ENCODE measurements at regions not wholly inside any gene's neighbourhood (a gene's known extent, or its start where the extent isn't known, plus 50 kb on each side); places are given as distances from the start of the nearest gene placed in this dataset.
"Not testable (repeated sequence)": the region's sequence is repeated elsewhere in the genome, so short reads cannot be mapped to it uniquely, and the experiment has no call there.

DNA sequence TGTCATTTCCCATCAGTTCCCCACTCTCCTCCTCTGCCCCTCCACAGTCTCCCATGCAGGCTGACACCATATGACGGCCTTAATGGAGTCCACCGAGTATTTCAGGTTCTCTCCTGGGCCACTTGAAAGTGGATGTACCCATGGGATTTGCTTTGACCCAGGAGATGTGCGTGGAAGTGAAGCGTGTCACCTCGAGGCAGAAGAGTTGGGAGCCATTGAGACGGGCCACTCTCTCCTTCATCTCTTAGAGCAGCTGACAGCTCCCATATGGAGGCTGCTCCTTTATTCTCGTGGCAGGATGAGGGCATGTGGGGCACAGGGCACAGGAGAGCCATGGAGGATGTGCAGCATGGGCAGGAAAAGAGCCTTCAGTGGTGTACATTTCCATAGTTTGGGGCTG is 144.7 kb upstream of the CRYM start:
- not testable (repeated sequence) for DNase-seq (ENCODE audit: low read depth)

DNA sequence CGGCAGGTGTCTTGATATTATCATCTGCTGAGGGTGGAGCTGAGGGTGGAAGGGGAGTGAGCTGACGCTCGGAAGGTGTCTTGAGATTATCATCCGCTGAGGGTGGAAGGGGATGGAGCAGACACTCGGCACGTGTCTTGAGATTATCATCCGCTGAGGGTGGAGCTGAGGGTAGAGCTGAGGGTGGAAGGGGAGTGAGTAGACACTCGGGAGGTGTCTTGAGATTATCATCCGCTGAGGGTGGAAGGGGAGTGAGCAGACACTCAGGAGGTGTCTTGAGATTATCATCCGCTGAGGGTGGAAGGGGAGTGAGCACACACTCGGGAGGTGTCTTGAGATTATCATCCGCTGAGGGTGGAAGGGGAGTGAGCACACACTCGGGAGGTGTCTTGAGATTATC is 126.6 kb upstream of the CRYM start:
- not testable (repeated sequence) for DNase-seq (ENCODE audit: low read depth)

DNA sequence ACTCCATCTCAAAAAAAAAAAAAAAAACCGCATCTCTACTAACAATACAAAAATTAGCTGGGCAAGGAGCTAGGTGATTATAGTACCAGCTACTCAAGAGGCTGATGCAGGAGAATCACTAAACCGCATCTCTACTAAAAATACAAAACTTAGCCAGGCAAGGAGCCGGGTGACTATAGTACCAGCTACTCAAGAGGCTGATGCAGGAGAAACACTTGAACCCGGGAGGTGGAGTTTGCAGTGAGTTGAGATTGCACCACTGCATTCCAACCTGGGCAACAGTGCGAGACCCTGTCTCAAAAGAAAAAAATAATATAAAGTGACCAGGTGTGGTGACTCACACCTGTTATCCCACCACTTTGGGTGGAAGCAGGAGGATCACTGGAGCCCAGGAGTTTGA is 119.8 kb upstream of the CRYM start:
- DNase-seq (ENCODE audit: low read depth), result not testable (repeated sequence)

- DNase-seq (ENCODE audit: low read depth), result not testable (repeated sequence)
Observed at GRCh38 chr16:21396545-21396944, 118.5 kb upstream of the CRYM start.

GRCh38 chr16:21390634-21391033 is 112.5 kb upstream of the CRYM start:
- not testable (repeated sequence) for DNase-seq (ENCODE audit: low read depth)

- DNase-seq (ENCODE audit: low read depth), result not testable (repeated sequence)
Observed at GRCh38 chr16:21389860-21390259, 111.8 kb upstream of the CRYM start.

DNA sequence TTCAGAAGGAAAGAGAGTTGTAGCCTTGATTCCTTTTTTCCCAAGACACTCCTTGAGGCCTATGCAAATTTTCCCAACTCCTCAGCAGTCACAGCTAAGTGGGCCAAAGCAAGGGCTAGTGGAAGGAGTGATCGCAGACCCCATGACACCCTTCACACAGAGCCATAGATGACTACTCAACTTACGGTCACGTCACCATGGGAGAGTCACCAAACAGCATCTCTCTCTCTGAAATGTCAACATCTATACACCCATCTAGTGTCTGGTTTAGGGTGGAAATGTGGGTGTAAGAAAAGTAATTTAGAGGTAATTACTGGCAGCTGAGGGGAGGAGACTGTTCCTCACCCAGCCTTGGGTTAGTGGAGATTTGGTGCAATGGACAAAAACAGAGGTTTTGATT is 109.7 kb upstream of the CRYM start:
- not testable (repeated sequence) for DNase-seq (ENCODE audit: low read depth)

GRCh38 chr16:21386201-21386915 is 108.3 kb upstream of the CRYM start:
- DNase-seq (ENCODE audit: low read depth), result not testable (repeated sequence)

DNA sequence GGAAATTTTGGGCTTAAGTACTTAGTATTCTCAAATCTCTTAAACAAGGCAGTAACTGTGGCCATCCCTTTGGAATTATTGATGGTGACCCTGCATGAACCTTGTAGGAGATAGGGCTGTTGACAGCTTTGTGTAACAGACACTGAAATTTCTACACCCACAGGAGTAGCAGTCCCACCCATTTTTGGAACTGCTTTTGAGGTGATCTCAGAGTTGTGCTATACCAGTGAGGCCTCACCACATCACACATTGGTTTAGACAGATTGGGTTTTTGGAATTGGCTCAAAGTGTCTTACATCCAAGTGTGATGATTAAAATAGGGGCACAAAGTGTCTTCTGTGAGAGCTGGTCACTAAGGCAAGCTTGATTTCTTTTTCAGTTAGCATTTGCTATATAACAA is 105.6 kb upstream of the CRYM start:
- DNase-seq (ENCODE audit: low read depth), result not testable (repeated sequence)

- DNase-seq (ENCODE audit: low read depth), result not testable (repeated sequence)
Observed at GRCh38 chr16:21379645-21380044, 101.6 kb upstream of the CRYM start.

GRCh38 chr16:21376196-21376899 is 98.3 kb upstream of the CRYM start:
- not testable (repeated sequence) for DNase-seq (ENCODE audit: low read depth)

DNA sequence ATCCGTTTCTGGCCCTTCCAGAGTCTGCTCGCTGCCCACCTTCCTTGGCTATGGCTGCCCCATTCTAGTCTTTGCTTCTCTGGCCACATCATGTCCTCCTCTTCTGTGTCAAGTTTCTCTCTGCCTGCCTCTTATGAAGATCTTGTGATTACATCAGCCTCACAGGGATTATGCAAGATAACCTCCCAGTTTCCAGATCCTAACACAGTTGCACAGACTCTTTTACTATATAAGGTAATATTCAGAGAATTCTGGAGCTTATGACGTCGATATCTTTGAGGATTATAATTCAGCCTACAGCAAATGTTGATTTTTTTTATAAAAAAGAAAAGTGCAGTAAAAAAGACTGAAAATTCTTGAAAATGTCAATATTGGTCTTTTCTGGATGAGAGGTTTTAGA is 97.2 kb upstream of the CRYM start:
- peak; percentile 9 for DNase-seq (ENCODE audit: low read depth)

DNA sequence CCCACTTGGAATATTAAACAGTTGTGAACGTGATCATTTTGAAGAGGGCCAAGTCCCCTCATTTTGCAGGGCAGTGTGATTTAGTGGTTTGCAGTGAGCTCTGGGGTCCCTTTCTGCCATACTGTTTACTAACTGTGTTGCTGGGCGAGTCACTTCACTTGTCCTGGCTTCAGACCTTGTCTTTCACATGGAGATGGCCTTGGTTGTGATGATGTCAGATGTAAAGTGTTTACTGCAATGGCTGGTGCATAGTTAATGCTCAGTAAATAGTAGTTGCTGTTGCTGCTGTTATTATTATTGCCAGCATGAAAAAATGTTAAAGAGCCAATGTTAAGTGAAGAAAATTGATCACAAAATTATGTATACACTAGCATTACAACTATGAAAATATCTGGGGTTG is 95.4 kb upstream of the CRYM start:
- not testable (repeated sequence) for DNase-seq (ENCODE audit: low read depth)

DNA sequence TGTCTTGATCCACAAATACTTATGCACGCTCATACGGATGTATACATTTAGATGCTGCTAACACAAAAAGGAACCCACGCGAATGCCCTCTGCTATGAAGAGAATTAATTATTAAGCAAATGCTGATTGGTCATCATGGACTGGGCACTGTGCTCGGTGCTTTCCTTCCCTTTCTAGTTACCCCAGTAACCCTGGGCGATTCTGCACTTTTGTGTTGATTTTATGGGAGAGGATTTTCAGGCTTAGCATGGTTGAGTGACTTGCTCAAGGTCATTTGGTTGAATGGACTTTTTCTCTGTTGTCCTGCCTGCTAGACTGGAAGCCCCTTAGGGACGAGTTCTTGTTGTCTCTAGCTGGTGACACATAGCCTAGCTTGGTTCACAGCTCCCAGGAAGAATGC is 94.8 kb upstream of the CRYM start:
- DNase-seq (ENCODE audit: low read depth), result not testable (repeated sequence)

DNA sequence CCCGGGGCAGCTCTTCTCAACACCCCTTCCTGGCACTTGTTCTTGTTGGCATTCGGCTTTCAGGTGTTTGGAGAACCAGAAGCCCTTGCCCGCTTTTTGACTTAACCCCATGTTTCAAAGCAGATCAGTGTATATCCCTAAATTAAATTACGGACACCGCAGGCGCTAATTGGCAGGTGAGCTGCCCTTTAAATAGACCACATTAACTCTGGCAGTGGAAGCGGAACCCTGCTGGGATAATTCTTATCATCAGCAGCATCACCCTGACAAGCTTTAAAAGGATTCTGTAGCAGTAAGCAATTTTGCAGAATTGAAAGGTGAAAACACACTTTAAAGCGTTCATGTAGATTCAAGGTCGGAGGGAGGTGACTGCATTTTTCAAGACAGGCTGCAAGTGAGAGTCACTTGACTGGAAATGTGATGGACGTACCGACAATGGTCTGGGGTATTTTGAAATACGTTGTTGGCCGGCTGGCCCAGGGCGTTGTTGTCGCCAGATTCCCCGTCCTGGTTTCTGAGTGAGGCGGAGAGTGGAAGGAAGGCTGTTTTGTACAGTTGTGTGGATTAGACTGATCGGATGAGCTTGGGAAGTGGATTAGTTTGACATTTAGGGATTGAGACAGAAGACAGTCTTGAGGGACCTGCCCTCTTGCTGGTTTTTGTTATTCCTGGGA is 94.2 kb upstream of the CRYM start:
- not testable (repeated sequence) for DNase-seq (ENCODE audit: low read depth)

- peak; percentile 23 for DNase-seq (ENCODE audit: low read depth)
Observed at GRCh38 chr16:21370791-21371190, 92.7 kb upstream of the CRYM start.

- not testable (repeated sequence) for DNase-seq (ENCODE audit: low read depth)
Observed at GRCh38 chr16:21368973-21369942, 91.2 kb upstream of the CRYM start.

DNA sequence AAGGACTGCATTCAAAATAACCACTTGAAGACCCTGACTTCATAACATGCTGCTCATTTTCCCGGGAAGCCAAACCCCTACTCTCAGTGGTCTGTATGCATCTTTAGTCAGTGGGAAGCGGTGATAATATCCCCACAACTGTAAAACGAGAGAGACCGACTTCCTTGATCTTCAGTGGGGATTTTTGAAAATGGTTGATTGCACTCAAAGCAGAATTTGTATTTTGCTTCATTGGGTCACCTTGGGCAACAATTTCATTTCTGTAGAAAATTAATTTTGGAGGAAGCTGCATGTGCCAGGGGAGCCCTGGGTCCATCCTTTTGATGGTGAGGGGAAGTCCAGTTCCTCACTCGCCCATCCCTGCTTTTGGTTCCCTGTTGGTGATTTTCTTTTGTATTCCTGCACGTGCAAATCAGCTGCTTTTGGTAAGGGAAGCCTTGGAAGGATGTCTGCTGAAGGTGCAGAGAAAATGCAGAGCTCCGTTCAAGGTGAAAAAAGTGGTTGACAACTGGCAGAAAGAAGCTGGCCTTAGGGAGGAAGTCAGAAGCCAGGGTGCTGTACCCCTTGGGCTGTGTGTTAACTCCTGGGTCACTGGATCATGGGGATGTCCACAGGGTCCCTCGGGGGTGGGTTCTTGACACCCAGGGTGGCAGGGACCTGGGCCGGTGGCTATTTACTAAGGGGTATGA is 89.8 kb upstream of the CRYM start:
- DNase-seq (ENCODE audit: low read depth), result not testable (repeated sequence)

GRCh38 chr16:21366998-21367397 is 88.9 kb upstream of the CRYM start:
- not testable (repeated sequence) for DNase-seq (ENCODE audit: low read depth)

DNA sequence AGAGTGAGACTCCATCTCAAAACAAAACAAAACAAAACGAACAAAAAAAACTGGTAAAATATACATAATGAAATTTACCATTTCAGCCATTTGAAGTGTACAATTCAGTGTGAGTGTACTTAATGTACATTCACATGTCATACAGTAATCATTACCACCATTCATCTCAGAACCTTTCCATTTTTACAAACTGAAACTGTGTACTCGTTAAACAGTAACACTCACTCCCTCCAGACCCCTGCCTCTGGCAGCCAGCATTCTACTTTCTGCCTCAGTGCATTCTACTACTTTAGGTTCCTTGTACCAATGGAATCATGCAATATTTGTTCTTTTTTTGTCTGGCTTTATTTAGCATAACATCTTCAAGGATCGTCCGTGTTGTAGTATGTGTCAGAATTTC is 87.5 kb upstream of the CRYM start:
- DNase-seq (ENCODE audit: low read depth), result not testable (repeated sequence)

Measured in stromal cell of bone marrow (primary cell).